ENCODE measurements at regions not wholly inside any gene's neighbourhood (a gene's known extent, or its start where the extent isn't known, plus 50 kb on each side); places are given as distances from the start of the nearest gene placed in this dataset.

- TF ChIP-seq CTCF (IDR thresholded peaks at IDR 0.05; ENCODE audit: insufficient read depth, low read length) (no peak), REST (IDR thresholded peaks at IDR 0.05; ENCODE audit: insufficient replicate concordance, low read depth) (no peak)
Measured at GRCh38 chr2:104375206-104375605, 478.7 kb upstream of the POU3F3 start.

Data from HL-60 (cell line).